ENCODE measurements at regions not wholly inside any gene's neighbourhood (a gene's known extent, or its start where the extent isn't known, plus 50 kb on each side); places are given as distances from the start of the nearest gene placed in this dataset.

DNA sequence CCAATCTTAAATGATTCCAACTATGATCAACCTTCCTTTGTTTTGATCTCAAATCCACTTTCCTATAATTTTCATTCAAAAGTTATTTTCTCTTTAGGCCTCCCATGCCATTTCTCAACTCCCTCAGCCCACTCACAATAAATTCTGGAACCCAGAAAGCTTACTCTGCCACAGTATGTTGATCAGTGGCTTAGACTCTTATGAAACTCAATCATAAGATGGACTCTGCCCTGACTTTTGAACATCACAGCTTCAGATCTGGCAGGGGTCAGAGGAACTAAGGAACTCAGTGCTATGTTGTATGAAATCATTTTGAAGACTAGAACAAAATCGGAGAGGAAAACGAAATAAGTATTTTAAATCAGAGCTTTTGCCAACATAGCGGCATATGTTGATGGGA, 59.8 kb upstream of the LGALSL start:
- TF ChIP-seq CTCF (IDR thresholded peaks at IDR 0.05) (no peak), ZFX (IDR thresholded peaks at IDR 0.05; ENCODE audit: borderline replicate concordance) (no peak)
- no peak overlapping the region for H3K27ac ChIP-seq

DNA sequence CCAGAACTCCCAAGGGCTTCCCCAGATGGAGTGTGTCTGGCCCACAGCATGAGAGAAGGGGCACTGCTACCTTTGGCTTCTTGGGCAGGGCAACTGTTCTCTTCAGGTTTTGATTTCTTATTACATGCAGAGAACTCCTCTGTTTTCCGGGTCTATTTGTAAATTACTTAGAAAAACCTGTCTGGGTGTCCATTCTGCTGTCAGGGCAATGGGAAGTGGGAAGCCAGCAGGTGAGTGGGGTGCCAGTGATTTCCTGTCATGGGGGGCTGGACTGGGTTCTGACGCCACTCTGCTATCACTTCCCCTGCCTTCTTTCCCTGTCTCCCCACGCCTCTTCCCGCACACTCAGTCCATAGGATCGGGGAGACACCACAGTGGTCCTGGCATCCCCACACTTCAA, 58.0 kb upstream of the LGALSL start:
- no peak overlapping the region for H3K27ac ChIP-seq
- TF ChIP-seq ZFX (IDR thresholded peaks at IDR 0.05; ENCODE audit: borderline replicate concordance): no peak

DNA sequence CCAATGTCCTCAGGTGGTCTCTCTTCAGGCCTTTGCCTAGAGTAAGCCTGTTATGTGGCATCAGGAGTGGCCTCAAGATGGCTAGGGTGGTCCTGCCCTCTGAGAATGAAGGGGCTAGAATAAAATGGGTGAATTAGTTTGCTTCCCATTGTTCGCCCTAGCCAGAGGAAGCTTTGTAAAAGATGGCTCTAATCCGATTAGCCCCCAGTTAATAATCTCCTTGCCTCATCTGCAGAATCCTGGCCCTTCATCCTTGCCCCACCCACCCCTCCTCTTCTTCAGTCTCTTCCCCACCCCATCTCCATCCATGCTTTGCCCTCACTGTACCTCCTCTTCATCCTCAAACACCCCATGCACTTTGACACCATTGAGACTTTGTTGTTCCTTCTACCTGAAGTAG, 57.4 kb upstream of the LGALSL start:
- no peak overlapping the region for H3K27ac ChIP-seq
- TF ChIP-seq CTCF (IDR thresholded peaks at IDR 0.05) (no peak), ZFX (IDR thresholded peaks at IDR 0.05; ENCODE audit: borderline replicate concordance) (no peak)

- no peak overlapping the region for H3K27ac ChIP-seq
- no peak for TF ChIP-seq ZFX (IDR thresholded peaks at IDR 0.05; ENCODE audit: borderline replicate concordance)
- TF ChIP-seq CTCF (IDR thresholded peaks at IDR 0.05): no peak
Observed at GRCh38 chr2:64398516-64399129, 55.3 kb upstream of the LGALSL start.

DNA sequence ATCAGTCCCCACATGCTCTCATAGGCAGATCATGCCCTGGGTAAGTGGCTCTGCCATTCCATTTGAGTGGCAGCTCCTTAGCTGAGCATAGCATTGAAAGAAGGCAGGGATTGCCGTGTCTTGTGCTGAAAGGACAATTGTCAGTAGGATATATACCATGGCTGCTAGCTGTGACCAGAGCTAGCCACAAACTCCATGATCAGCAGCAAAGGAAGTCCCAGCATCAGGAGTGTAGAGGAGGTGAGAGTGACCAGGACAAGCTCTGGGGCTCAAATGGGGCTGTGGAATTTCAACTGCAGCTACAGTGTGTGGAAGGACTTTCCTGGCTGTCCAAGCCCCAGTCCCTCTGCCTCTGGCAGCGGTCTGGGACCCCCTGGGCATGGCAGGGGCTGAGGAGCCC, 54.4 kb upstream of the LGALSL start:
- TF ChIP-seq ZFX (IDR thresholded peaks at IDR 0.05; ENCODE audit: borderline replicate concordance) (no peak), CTCF (IDR thresholded peaks at IDR 0.05) (no peak)
- H3K27ac ChIP-seq: no peak overlapping the region

- 0 out of 2 replicates have a peak overlapping the region, but pooled peaks have one; percentile 17 for H3K27ac ChIP-seq
- TF ChIP-seq CTCF (IDR thresholded peaks at IDR 0.05) (no peak), ZFX (IDR thresholded peaks at IDR 0.05; ENCODE audit: borderline replicate concordance) (no peak)
Observed at GRCh38 chr2:64400105-64400728, 53.7 kb upstream of the LGALSL start.

GRCh38 chr2:64400733-64401528, 53.0 kb upstream of the LGALSL start:
- TF ChIP-seq CTCF (IDR thresholded peaks at IDR 0.05) (no peak), ZFX (IDR thresholded peaks at IDR 0.05; ENCODE audit: borderline replicate concordance) (no peak)
- H3K27ac ChIP-seq: peak overlapping the region; percentile 17; the same call in 1 of the 2 replicates

All from 22Rv1 (cell line).